ENCODE measurements at regions not wholly inside any gene's neighbourhood (a gene's known extent, or its start where the extent isn't known, plus 50 kb on each side); places are given as distances from the start of the nearest gene placed in this dataset.

DNA sequence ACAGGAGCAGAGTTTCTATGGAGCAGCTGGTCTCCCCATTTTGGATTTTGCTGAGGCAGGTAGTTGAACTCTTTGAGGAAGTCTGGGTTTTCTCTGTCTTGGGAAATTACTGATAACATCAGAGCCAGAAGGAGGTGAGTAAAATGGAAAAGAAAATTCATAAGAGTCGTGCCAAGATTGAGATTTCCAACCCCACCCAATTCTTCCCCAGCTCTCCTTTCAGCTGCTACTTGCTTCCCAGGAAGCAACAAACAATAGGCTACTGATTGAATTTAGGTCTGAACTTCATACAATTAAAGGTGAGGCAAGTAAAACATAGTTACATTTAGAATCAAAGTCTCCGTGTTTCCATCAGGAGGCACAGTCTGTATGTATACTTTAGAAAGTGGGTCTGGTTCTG lies 54.6 kb upstream of the EOLA2 start:
- DNase-seq (ENCODE audit: low spot score): no peak

- DNase-seq (ENCODE audit: low spot score): no peak
These were observed 55.7 kb upstream of the EOLA2 start for GRCh38 chrX:149993989-149994388.

DNA sequence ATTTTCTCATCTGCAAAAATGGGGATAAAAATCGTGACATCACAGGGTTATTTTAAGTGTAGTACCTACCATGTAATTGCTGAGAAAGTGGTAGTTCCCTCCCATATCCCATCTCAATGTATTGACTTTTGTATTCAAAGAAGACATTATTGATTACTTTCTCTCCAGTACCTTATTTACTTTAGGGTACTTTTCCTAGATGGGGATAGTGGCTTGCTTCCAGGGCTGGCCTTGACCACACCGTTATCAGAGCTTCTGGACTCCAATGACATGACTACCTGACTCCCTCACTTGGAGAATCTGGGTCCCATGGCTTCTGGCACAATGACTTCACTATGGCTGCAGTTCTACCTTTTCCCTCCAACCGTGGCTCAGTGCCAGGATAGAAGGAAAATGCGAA lies 58.2 kb upstream of the EOLA2 start:
- DNase-seq (ENCODE audit: low spot score): no peak

- no peak for DNase-seq (ENCODE audit: low spot score)
These were observed 66.7 kb upstream of the EOLA2 start for GRCh38 chrX:150005027-150005426.

DNA sequence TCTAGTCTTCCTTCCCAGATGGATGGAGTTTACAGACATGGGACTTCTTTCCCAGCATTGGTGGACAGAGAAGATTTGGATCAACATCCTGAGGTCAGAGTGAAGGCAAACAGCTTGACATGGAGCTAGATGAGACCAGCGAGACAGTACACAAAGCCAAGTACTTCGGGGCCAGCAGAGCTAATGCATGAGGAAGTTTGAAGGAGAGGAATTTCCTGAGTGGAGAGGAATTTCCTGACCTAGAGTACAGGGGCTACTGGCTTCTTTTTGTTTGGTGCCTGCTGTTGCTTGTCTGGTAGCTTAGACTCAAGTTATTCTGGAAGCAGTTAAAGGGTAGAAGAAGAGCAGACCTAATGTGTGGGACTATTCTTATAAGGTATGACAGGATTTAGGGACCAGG lies 69.1 kb upstream of the EOLA2 start:
- DNase-seq (ENCODE audit: low spot score): no peak

DNA sequence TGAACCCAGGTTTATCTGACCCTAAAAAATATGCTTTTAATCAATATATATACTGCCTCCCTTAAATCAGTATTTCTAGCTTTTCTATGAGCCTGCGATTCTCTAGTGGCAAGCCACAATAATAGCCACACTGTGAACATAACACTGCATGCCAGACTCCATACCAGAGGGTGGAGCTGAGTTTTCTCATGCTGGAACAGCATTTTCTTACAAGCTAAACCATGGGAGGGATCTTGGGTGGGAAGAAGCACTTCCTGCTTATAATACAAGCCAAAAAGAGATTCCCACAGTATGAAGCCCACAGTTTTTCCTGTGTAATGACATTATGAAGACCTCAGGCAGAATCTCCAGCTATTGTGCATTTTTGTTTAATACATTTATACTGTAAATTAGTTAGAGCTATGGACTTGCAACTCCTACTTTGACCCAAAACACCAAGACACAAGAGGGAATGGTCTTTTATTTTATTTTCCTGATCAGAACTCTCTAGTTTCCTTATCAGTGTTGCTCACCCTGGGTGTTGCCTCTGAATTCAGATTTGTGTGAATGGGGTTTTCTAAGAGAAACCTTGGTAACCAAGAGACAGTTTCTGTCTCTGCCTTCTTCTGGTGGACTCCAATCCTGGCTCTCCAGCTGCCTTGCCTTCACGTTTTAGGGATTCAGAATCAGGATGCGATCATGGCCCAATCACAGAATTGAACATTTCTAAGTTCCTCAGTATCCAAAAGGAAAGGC lies 74.5 kb upstream of the EOLA2 start:
- no peak for DNase-seq (ENCODE audit: low spot score)

- no peak for DNase-seq (ENCODE audit: low spot score)
These were observed 76.2 kb upstream of the EOLA2 start for GRCh38 chrX:150014525-150014924.

DNA sequence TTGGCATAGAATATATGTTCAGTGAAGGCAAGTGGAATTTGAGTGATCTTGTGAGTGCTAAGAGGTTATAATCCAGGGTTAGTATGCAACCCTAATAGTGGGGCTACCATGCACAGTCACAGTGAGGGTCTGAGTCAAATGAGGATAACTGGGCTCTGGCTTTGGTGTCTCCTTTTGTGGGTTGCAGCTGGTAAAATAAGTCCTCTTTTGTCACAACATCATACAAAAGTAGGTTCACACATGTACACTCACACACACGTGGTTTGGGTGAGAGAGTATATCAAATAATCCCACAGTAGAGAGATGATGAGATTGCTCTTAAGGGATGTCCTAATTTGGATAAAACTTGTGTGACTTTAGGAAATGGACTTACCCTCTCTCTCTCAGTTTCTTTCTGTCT lies 79.6 kb upstream of the EOLA2 start:
- no peak for DNase-seq (ENCODE audit: low spot score)

DNA sequence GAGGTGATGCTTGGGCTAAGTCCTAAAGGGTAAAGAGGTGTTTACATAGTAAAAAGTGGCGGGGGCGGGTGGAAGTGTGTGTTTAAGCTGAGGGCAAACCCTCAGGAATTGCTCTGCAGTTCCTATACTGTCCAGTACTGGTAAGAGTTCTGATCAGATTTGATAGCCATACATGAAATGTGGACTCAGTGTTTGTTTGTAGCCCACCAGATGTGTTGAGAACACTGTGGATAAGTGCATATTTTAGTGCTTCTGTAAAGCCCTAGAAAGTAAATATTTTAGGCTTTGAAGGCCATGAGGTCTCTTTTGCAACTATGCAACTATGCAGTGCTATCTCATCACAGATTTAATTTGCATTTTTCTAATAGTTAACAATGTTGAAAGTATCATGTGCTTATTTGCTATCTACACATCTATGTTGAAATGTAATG lies 80.7 kb upstream of the EOLA2 start:
- no peak for DNase-seq (ENCODE audit: low spot score)

DNA sequence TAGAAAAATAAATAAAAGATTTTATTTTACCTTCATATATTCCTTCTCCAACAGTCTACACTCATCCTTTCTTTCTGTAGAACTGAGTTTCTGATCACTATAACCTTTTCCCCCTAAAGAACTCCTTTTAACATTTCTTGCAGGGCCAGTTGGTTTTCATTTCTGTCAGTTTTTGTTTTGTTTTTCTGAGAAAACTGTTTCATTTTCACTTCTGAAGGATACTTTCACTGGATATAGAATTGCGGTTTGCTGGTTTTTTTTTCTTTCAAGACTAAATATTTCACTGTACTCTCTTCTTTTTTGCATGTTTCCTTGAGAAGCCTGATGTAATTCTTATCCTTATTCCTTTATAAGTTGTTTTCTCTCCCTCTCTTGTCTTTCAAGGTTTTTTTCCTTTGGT lies 90.4 kb upstream of the EOLA2 start:
- no peak for DNase-seq (ENCODE audit: low spot score)

GRCh38 chrX:150032742-150033141 lies 94.5 kb upstream of the EOLA2 start:
- no peak for DNase-seq (ENCODE audit: low spot score)

GRCh38 chrX:150034788-150035187 lies 96.5 kb upstream of the EOLA2 start:
- DNase-seq (ENCODE audit: low spot score): no peak

DNA sequence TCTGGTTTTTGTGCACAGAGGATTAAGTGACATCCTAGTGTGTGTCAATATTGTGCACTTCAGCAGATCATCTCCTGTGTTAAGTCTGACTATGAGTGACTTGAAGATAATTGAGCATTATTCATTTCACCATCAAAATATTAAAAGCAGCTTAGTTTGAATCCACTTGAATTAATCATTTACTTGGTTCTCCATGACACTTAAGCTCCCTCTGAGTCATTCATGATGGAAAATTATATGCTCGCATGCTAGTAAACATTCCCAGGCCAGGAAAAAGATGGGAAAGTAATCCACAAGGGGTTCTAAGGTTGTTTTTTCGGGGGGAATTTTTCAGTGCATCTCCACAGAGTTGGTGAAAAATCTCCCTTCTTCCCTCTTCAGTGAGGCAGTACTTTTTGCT lies 97.2 kb upstream of the EOLA2 start:
- no peak for DNase-seq (ENCODE audit: low spot score)

- no peak for DNase-seq (ENCODE audit: low spot score)
These were observed 97.9 kb upstream of the EOLA2 start for GRCh38 chrX:150036181-150036580.

DNA sequence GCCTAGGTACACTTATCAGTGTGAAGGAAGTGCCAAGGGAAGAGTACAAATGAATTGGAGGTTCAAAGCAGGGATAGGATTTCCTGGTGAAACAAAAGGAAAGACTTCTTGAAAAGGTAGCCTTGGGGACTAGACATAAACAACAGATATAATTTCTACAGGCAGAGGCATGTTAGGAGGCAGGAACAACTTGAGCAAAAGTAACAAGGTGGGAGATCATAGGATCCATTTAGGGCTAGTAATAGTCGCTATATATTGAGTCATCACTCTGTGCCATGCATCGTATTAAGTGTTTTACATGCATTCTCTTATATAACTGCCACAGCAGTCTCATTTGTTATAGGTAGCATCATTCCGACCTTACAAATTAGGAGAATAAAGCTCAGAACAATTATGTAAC lies 98.3 kb upstream of the EOLA2 start:
- DNase-seq (ENCODE audit: low spot score): no peak

- DNase-seq (ENCODE audit: low spot score): no peak
These were observed 98.8 kb upstream of the EOLA2 start for GRCh38 chrX:150037041-150037440.

DNA sequence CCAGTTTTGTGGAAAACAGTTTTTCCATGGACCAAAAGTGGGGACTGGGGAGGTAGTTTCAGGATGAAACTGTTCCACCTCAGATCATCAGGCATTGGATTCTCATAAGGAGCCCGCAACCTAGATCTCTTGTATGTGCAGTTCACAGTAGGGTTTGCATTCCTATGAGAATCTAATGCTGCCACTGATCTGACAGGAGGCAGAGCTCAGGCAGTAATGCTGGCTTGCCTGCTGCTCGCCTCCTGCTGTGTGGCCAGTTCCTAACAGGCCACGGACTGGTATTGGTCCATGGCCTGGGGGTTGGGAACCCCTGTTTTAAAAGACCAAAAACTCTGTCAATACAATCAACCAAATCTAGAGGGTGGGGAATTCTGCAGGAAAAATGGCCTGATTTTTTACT lies 100.0 kb upstream of the EOLA2 start:
- no peak for DNase-seq (ENCODE audit: low spot score)

DNA sequence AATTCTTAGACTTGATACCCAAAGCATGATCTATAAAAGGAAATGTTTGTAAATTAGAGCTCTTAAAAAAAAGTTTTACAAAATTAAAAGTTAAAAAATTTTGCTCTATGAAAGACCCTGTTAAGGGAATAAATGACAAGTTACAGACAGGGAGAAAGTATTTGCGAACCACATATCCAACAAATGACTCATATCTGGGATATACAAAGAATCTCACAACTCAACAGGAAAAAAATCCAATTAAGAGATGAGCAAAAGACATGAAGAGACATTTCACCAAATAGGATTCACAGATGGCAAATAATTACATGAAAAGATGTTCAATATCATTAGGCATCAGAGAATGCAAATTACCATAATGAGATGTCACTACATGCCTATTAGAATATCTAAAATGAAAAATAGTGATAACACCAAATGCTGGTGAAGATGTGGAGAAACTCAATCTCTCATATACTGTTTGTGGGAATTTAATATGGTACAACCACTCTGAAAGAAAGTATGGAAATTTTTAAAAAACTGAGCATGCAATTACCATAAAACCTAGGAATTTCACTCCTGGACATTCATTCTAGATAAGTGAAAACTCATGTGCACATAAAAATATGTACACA lies 100.8 kb upstream of the EOLA2 start:
- DNase-seq (ENCODE audit: low spot score): no peak

DNA sequence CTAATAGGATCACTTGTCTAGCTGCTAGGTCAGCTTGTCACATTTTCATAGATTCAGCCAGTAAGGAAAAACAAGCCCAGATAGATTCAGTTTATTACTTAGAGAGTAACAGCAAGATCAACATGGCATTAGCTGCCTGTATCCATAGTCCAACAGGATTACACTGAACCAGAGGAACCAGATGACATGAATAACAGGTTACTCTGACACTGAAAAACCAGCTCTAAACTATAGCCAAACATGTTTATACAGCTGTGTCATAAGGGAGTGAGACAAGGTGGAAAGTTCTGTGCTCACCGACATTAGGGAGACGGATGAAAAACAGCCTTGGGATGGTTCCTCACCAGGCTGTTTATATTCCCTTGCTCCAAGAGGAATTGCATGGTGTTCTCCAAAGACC lies 102.9 kb upstream of the EOLA2 start:
- DNase-seq (ENCODE audit: low spot score): no peak

DNA sequence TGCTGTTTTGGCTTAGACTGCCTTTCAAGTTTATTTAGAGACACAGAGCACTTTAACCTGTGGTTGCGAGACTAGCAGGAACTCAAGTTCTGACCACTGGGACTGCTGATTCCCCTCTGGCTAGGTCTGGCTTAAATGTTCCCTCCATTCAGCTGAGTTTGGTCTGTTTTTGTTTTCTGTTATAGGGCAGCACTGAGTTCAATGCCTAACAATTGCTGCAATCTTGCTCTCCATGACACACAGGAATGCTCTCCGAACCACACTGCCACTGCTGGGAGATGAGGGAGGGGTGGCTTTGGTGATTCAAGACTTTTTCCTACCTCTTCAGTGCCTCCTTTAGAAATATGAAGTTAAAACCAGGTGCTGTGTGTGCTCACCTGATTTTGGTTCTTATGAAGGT lies 106.3 kb upstream of the EOLA2 start:
- no peak for DNase-seq (ENCODE audit: low spot score)

- DNase-seq (ENCODE audit: low spot score): no peak
These were observed 109.5 kb upstream of the EOLA2 start for GRCh38 chrX:150047818-150048217.

DNA sequence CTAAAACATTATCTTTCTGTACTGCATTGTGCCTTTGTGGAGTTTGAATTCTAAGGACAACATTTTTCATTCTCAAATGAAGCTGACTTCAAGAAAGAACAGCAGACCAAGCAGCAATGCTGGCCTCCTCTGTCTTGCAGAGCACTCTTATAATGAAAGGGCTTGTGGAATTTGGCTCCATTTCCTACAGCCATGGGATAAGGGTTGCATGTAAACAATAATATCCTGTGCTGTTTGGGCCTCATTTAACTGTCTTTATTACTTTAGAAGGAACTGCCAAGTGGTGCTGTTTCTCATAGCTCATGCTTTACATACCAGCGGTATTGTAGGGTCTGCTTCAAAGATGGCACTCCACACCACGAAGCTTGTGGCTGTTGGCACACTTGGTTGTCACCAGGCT lies 111.4 kb upstream of the EOLA2 start:
- no peak for DNase-seq (ENCODE audit: low spot score)

DNA sequence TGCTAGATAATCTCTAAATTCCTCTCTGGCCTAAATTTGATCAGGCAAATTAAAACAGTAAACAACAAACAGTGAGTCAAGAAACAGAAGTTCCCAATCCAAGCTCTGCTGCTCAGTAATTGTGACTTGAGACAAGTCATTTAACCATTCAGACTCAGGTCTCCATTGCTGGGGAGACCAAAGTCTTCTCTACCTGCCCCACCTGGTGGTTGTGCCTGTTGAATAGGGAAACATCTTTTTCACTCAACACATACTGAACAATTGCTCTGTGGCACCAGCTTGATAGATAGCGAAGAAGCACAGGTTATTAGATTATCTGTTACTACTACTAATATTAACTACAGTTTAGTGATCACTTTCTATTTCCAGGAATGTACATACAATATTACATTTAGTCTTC lies 112.1 kb upstream of the EOLA2 start:
- no peak for DNase-seq (ENCODE audit: low spot score)

DNA sequence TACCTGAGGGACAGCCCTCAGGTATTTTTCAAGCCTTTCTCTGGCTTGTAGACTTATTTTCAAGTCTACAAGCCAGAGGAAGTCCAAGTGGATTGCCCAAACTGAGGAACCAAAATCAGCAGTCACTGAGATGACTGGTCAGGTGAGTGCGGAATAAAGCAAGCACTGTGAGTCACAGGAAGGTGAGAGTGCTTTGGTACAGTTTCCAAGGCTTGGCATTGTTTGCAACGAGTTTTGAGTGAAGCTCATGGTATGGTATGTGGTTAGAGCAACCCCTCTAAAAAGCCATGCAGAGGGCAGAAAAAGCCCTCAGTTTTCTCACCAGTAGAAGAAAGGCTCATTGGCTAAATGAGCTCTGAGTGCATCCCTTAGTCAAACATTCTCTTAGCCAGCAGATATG lies 112.8 kb upstream of the EOLA2 start:
- no peak for DNase-seq (ENCODE audit: low spot score)

Measured in activated CD4-positive, alpha-beta T cell treated with anti-CD3 and anti-CD28 coated beads, Interleukin-2, Interleukin-4, amounts not matched to agents 100 ng/mL and 50 ng/mL, durations not matched to agents 16 hours and 8 hours (primary cell).